Astrocyte (in vitro differentiated cells and primary cell): ENCODE measurements at regions not wholly inside any gene's neighbourhood (a gene's known extent, or its start where the extent isn't known, plus 50 kb on each side); places are given as distances from the start of the nearest gene placed in this dataset.

Experiments used
- DNase-seq: peaks from one replicate; pipeline ENCODE4 v3.0.0-alpha.2; 2010; ENCODE audit warnings: low read depth
- FAIRE-seq: peaks from 2 replicates; lab custom pipeline; 2011; peaks lifted over from hg19 to GRCh38; lab: Jason Lieb, UNC
- H2AFZ ChIP-seq: 2 replicates; pipeline ENCODE4 v1.6.0; 2012; ENCODE audit warnings: low read depth, low read length, inconsistent platforms
- H3K27ac ChIP-seq: 2 replicates; pipeline ENCODE4 v1.5.1; 2011; ENCODE audit warnings: low read depth, low read length, inconsistent platforms
- H3K27me3 ChIP-seq: 2 replicates; pipeline ENCODE4 v1.6.0; 2011; ENCODE audit warnings: low read length, inconsistent platforms; ENCODE audit not compliant: insufficient read depth
- H3K36me3 ChIP-seq: 2 replicates; pipeline ENCODE4 v1.5.1; 2011; ENCODE audit warnings: low read length, inconsistent platforms; ENCODE audit not compliant: insufficient read depth
- H3K4me1 ChIP-seq: 2 replicates; pipeline ENCODE4 v1.5.1; 2011; ENCODE audit warnings: low read length, inconsistent platforms; ENCODE audit not compliant: insufficient read depth
- H3K4me2 ChIP-seq: 2 replicates; pipeline ENCODE4 v1.6.0; 2012; ENCODE audit warnings: low read length, inconsistent platforms
- H3K4me3 ChIP-seq: 2 replicates; pipeline ENCODE4 v1.5.1; 2011; ENCODE audit warnings: low read depth, mild to moderate bottlenecking, low read length, inconsistent platforms; ENCODE audit not compliant: insufficient read depth
- H3K79me2 ChIP-seq: 2 replicates; pipeline ENCODE4 v1.6.0; 2012; ENCODE audit warnings: mild to moderate bottlenecking, low read length, inconsistent platforms; ENCODE audit not compliant: insufficient read depth
- H3K9ac ChIP-seq: 2 replicates; pipeline ENCODE4 v1.6.0; 2012; ENCODE audit warnings: mild to moderate bottlenecking, low read length, inconsistent platforms
- H3K9me3 ChIP-seq: 2 replicates; pipeline ENCODE4 v1.5.1; 2012; ENCODE audit warnings: low read depth, mild to moderate bottlenecking, low read length, inconsistent platforms; ENCODE audit not compliant: insufficient read depth
- H4K20me1 ChIP-seq: 2 replicates; pipeline ENCODE4 v1.6.0; 2012; ENCODE audit warnings: low read length, inconsistent platforms; ENCODE audit not compliant: insufficient read depth
- H3K27ac Mint-ChIP-seq: one replicate; pipeline ENCODE4 v1.8.0; 2021; ENCODE audit warnings: mild to moderate bottlenecking, mixed read lengths; ENCODE audit not compliant: unreplicated experiment
- H3K27me3 Mint-ChIP-seq: one replicate; pipeline ENCODE4 v1.8.0; 2021; ENCODE audit warnings: low read depth, mixed read lengths; ENCODE audit not compliant: unreplicated experiment
- H3K36me3 Mint-ChIP-seq: one replicate; pipeline ENCODE4 v1.8.0; 2021; ENCODE audit warnings: low read depth, mixed read lengths; ENCODE audit not compliant: unreplicated experiment
- H3K4me1 Mint-ChIP-seq: one replicate; pipeline ENCODE4 v1.8.0; 2021; ENCODE audit warnings: low read depth, mixed read lengths; ENCODE audit not compliant: unreplicated experiment
- H3K4me3 Mint-ChIP-seq: one replicate; pipeline ENCODE4 v1.8.0; 2021; ENCODE audit warnings: mild to moderate bottlenecking, moderate library complexity, mixed read lengths; ENCODE audit not compliant: unreplicated experiment
- H3K9me3 Mint-ChIP-seq: one replicate; pipeline ENCODE4 v1.8.0; 2021; ENCODE audit warnings: mild to moderate bottlenecking, mixed read lengths; ENCODE audit not compliant: unreplicated experiment
- CTCF ChIP-seq: IDR thresholded peaks from 2 replicates; pipeline ENCODE4 v1.5.1; 2011; ENCODE audit warnings: low read depth, mild to moderate bottlenecking, inconsistent platforms, low read length, moderate library complexity; ENCODE audit not compliant: insufficient read depth
- EZH2 ChIP-seq: IDR thresholded peaks from 2 replicates; pipeline ENCODE4 v1.6.1; 2012; ENCODE audit warnings: mild to moderate bottlenecking, low read length, inconsistent platforms; ENCODE audit not compliant: insufficient read depth

DNA sequence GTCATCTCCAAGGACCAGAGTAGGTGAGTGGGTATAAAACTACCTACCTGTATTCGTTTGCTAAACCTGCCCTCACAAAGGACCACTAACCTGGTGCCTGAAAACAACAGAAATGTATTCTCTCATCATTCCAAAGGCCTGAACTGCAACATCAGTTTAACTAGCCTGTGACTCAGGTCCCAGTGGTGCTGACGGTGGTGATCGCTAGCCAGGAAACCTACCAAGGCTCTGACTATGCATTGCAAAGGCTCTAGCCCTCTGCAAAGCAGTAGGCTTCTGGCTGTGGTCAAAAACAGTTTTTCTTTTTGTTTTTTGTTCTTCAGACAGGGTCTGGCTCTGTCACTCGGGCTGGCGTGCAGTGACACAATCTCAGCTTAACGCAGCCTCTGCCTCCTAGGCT lies 107.5 kb downstream of the NPTX2 start:
- no peaks in the 10 kb centered on the region for H3K36me3 ChIP-seq
- peaks cover 2% of the 10 kb centered on the region for H3K9me3 Mint-ChIP-seq
- no peak for DNase-seq
- H4K20me1 ChIP-seq: no peaks in the 10 kb centered on the region
- H3K9ac ChIP-seq: no peak overlapping the region
- no peaks in the 10 kb centered on the region for H3K9me3 ChIP-seq
- no peak overlapping the region for H2AFZ ChIP-seq
- no peak for FAIRE-seq
- TF ChIP-seq CTCF (no peak), EZH2 (no peak)
- H3K27me3 ChIP-seq: no peaks in the 10 kb centered on the region
- no peaks in the 10 kb centered on the region for H3K79me2 ChIP-seq
- no peak overlapping the region for H3K4me3 Mint-ChIP-seq
- H3K27ac Mint-ChIP-seq: no peak overlapping the region
- H3K4me3 ChIP-seq: no peak overlapping the region
- peaks cover 4% of the 10 kb centered on the region for H3K4me1 Mint-ChIP-seq
- no peak overlapping the region for H3K4me2 ChIP-seq
- no peaks in the 10 kb centered on the region for H3K36me3 Mint-ChIP-seq
- no peak overlapping the region for H3K27ac ChIP-seq
- H3K27me3 Mint-ChIP-seq: peaks cover 31% of the 10 kb centered on the region
- H3K4me1 ChIP-seq: no peaks in the 10 kb centered on the region

- no peaks in the 10 kb centered on the region for H3K36me3 ChIP-seq
- DNase-seq (no peak), FAIRE-seq (no peak)
- no peaks in the 10 kb centered on the region for H4K20me1 ChIP-seq
- H3K9me3 Mint-ChIP-seq: no peaks in the 10 kb centered on the region
- TF ChIP-seq CTCF (no peak), EZH2 (no peak)
- no peaks in the 10 kb centered on the region for H3K27me3 ChIP-seq
- no peak overlapping the region for H3K9ac ChIP-seq
- H3K36me3 Mint-ChIP-seq: no peaks in the 10 kb centered on the region
- no peaks in the 10 kb centered on the region for H3K9me3 ChIP-seq
- no peak overlapping the region for H3K27ac Mint-ChIP-seq
- H3K27ac ChIP-seq: no peak overlapping the region
- H2AFZ ChIP-seq: no peak overlapping the region
- no peak overlapping the region for H3K4me3 Mint-ChIP-seq
- peaks cover 25% of the 10 kb centered on the region for H3K27me3 Mint-ChIP-seq
- no peaks in the 10 kb centered on the region for H3K4me1 ChIP-seq
- peaks cover 4% of the 10 kb centered on the region for H3K4me1 Mint-ChIP-seq
- H3K79me2 ChIP-seq: no peaks in the 10 kb centered on the region
- H3K4me2 ChIP-seq: no peak overlapping the region
- no peak overlapping the region for H3K4me3 ChIP-seq
Measured at GRCh38 chr7:98727146-98727709, 110.1 kb downstream of the NPTX2 start.

GRCh38 chr7:98728555-98728954 lies 111.5 kb downstream of the NPTX2 start:
- Mint-ChIP-seq H3K27ac (no peak overlapping the region), H3K4me3 (no peak overlapping the region), H3K27me3 (peaks cover 25% of the 10 kb centered on the region), H3K4me1 (peaks cover 4% of the 10 kb centered on the region), H3K9me3 (peaks cover 4% of the 10 kb centered on the region), H3K36me3 (no peaks in the 10 kb centered on the region)
- H4K20me1 ChIP-seq: no peaks in the 10 kb centered on the region
- H3K27ac ChIP-seq: no peak overlapping the region
- no peaks in the 10 kb centered on the region for H3K36me3 ChIP-seq
- H3K4me2 ChIP-seq: no peak overlapping the region
- no peak overlapping the region for H2AFZ ChIP-seq
- no peak for TF ChIP-seq CTCF
- no peak for TF ChIP-seq EZH2
- H3K9ac ChIP-seq: no peak overlapping the region
- H3K9me3 ChIP-seq: no peaks in the 10 kb centered on the region
- no peak for FAIRE-seq
- no peaks in the 10 kb centered on the region for H3K27me3 ChIP-seq
- H3K4me3 ChIP-seq: no peak overlapping the region
- no peaks in the 10 kb centered on the region for H3K4me1 ChIP-seq
- no peaks in the 10 kb centered on the region for H3K79me2 ChIP-seq
- no peak for DNase-seq
